Endodermal cell (in vitro differentiated cells): ENCODE measurements at regions not wholly inside any gene's neighbourhood (a gene's known extent, or its start where the extent isn't known, plus 50 kb on each side); places are given as distances from the start of the nearest gene placed in this dataset.

Source experiments
- DNase-seq: peaks from one replicate; pipeline ENCODE4 v3.0.0-alpha.2; 2017
- H3K27ac ChIP-seq: 2 replicates; pipeline ENCODE4 v1.5.1; 2013; ENCODE audit warnings: mild to moderate bottlenecking, low read depth, low read length, moderate library complexity
- H3K27me3 ChIP-seq: 2 replicates; pipeline ENCODE4 v1.6.1; 2013; ENCODE audit warnings: mild to moderate bottlenecking, low read length, moderate library complexity; ENCODE audit not compliant: insufficient read depth, control insufficient read depth, poor library complexity, severe bottlenecking
- H3K36me3 ChIP-seq: 2 replicates; pipeline ENCODE4 v1.7.0; 2013; ENCODE audit warnings: mild to moderate bottlenecking, low read length, moderate library complexity; ENCODE audit not compliant: control insufficient read depth, insufficient read depth
- H3K4me1 ChIP-seq: one replicate; pipeline ENCODE4 v1.7.0; 2013; ENCODE audit warnings: low read length; ENCODE audit not compliant: control insufficient read depth, insufficient read depth
- H3K4me3 ChIP-seq: 2 replicates; pipeline ENCODE4 v1.5.1; 2013; ENCODE audit warnings: mild to moderate bottlenecking, low read length, moderate library complexity
- H3K9ac ChIP-seq: 2 replicates; pipeline ENCODE4 v1.6.1; 2013; ENCODE audit warnings: mild to moderate bottlenecking, low read length, moderate library complexity; ENCODE audit not compliant: poor library complexity, severe bottlenecking; ENCODE audit errors: extremely low read depth
- H3K9me3 ChIP-seq: 2 replicates; pipeline ENCODE4 v1.6.1; 2013; ENCODE audit warnings: mild to moderate bottlenecking, low read length, moderate library complexity; ENCODE audit not compliant: control insufficient read depth
- H3K27ac Mint-ChIP-seq: 2 replicates; pipeline ENCODE4 v1.8.0; 2020; ENCODE audit warnings: mixed read lengths
- H3K27me3 Mint-ChIP-seq: 2 replicates; pipeline ENCODE4 v1.8.0; 2021; ENCODE audit warnings: mild to moderate bottlenecking, mixed read lengths; ENCODE audit not compliant: insufficient read depth
- H3K36me3 Mint-ChIP-seq: 2 replicates; pipeline ENCODE4 v1.8.0; 2020; ENCODE audit warnings: low read depth, mixed read lengths
- H3K4me1 Mint-ChIP-seq: 2 replicates; pipeline ENCODE4 v1.8.0; 2020; ENCODE audit warnings: mixed read lengths
- H3K4me3 Mint-ChIP-seq: 2 replicates; pipeline ENCODE4 v1.8.0; 2020; ENCODE audit warnings: mild to moderate bottlenecking, moderate library complexity, mixed read lengths
- H3K9me3 Mint-ChIP-seq: 2 replicates; pipeline ENCODE4 v1.8.0; 2020; ENCODE audit warnings: mild to moderate bottlenecking, mixed read lengths
- CTCF ChIP-seq: fragments of 200-600 bp; sonication (generic); conservative IDR thresholded peaks from 2 replicates; pipeline ENCODE4 v1.5.0; 2021; ENCODE audit warnings: antibody characterized with exemption, mild to moderate bottlenecking
- WGBS, 2 experiments: methylation state at CpG; one replicate each; pipeline versions ENCODE4 v1.1.5 to v1.1.7; 2013; ENCODE audit warnings: missing lambda C conversion rate in 2 of 2, mixed read lengths in 1 of 2; ENCODE audit not compliant: insufficient coverage in 1 of 2, insufficient read length in 1 of 2; 5-methylcytosine and 5-hydroxymethylcytosine counted together

- H3K4me3 ChIP-seq, result no peak overlapping the region
- H3K9me3 Mint-ChIP-seq, result no peaks in the 10 kb centered on the region
- peaks cover 21% of the 10 kb centered on the region for H3K27me3 Mint-ChIP-seq
- H3K9ac ChIP-seq, result no peak overlapping the region
- no peak for TF ChIP-seq CTCF
- H3K36me3 ChIP-seq, result no peaks in the 10 kb centered on the region
- H3K9me3 ChIP-seq, result no peaks in the 10 kb centered on the region
- H3K27ac ChIP-seq, result no peak overlapping the region
- H3K4me1 Mint-ChIP-seq, result peaks cover 25% of the 10 kb centered on the region
- no peaks in the 10 kb centered on the region for H3K36me3 Mint-ChIP-seq
- H3K4me1 ChIP-seq, result peaks cover 12% of the 10 kb centered on the region
- 80 to 84% methylated on average over 1 to 5 of the region's 5 CpGs for WGBS, 2 experiments
- no peak overlapping the region for H3K27ac Mint-ChIP-seq
- H3K27me3 ChIP-seq, result no peaks in the 10 kb centered on the region
- no peak overlapping the region for H3K4me3 Mint-ChIP-seq
- DNase-seq, result no peak
Measured at GRCh38 chr14:32009221-32009975, 67.7 kb upstream of the ARHGAP5 start.

- H3K4me1 Mint-ChIP-seq, result peaks cover 25% of the 10 kb centered on the region
- Histone ChIP-seq H3K27me3 (no peaks in the 10 kb centered on the region), H3K4me1 (peaks cover 12% of the 10 kb centered on the region), H3K9ac (no peak overlapping the region), H3K36me3 (no peaks in the 10 kb centered on the region), H3K4me3 (no peak overlapping the region), H3K27ac (no peak overlapping the region), H3K9me3 (no peaks in the 10 kb centered on the region)
- H3K27me3 Mint-ChIP-seq, result peaks cover 17% of the 10 kb centered on the region
- DNase-seq, result no peak
- 70 to 80% methylated on average over 5 to 6 of the region's 6 CpGs for WGBS, 2 experiments
- TF ChIP-seq CTCF, result no peak
- H3K4me3 Mint-ChIP-seq, result no peak overlapping the region
- H3K9me3 Mint-ChIP-seq, result no peaks in the 10 kb centered on the region
- H3K27ac Mint-ChIP-seq, result no peak overlapping the region
- H3K36me3 Mint-ChIP-seq, result no peaks in the 10 kb centered on the region
Measured at GRCh38 chr14:32009976-32010581, 67.0 kb upstream of the ARHGAP5 start.

DNA sequence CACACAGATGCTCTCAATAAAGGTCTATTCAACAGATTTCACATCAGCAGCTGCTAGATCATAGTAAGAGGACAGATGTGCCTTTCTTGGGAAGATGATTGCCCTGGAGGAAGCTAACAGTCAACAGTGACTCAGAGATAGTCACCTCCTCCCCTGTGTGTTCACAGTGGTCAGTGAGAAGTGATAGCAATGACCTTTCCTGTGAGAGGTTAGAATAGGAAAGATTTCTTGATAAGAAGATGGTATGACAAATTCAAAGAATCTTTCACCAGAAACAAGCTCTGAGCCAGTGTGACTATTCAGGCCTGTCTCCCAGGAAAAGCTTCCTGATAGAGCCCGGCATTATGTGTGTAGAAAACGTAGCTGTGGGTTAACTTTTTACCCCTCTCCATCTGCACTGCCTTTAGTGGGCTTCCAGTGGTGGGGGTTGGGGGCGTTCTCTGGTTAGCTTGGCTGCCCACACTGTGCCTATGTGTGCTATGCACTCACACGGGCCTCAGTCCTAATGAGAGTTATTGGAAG is 66.4 kb upstream of the ARHGAP5 start:
- no peaks in the 10 kb centered on the region for H3K9me3 ChIP-seq
- H3K4me1 ChIP-seq, result peaks cover 12% of the 10 kb centered on the region
- no peaks in the 10 kb centered on the region for H3K27me3 ChIP-seq
- Mint-ChIP-seq H3K27me3 (peaks cover 15% of the 10 kb centered on the region), H3K4me3 (no peak overlapping the region), H3K9me3 (no peaks in the 10 kb centered on the region), H3K4me1 (peaks cover 25% of the 10 kb centered on the region), H3K36me3 (no peaks in the 10 kb centered on the region), H3K27ac (no peak overlapping the region)
- no peak for TF ChIP-seq CTCF
- WGBS, 2 experiments, result 67 to 82% methylated on average over 1 to 4 of the region's 4 CpGs
- no peak overlapping the region for H3K27ac ChIP-seq
- no peaks in the 10 kb centered on the region for H3K36me3 ChIP-seq
- DNase-seq, result no peak
- no peak overlapping the region for H3K9ac ChIP-seq
- H3K4me3 ChIP-seq, result no peak overlapping the region
